Activated T-cell treated with anti-CD3 and anti-CD28 coated beads, Interleukin-2, amount 50 U/mL, for 72 hours (primary cell): ENCODE measurements at regions not wholly inside any gene's neighbourhood (a gene's known extent, or its start where the extent isn't known, plus 50 kb on each side); places are given as distances from the start of the nearest gene placed in this dataset.

Experiments
- ATAC-seq, 2 donors: fragments of 150-1000 bp; cut with Tn5 transposase; replicated peaks in 1 of 2; 2 replicates each; pipeline ENCODE4 v1.10.0; 2021; ENCODE audit warnings: moderate library complexity in 2 of 2, mild to moderate bottlenecking in 1 of 2
- DNase-seq, 2 donors: peaks; one replicate each; pipeline ENCODE4 v3.0.0; 2021 to 2022; ENCODE audit warnings: mixed read lengths in 1 of 2
- H3K27ac Mint-ChIP-seq: one replicate; pipeline ENCODE4 v1.8.0; 2022; ENCODE audit warnings: mild to moderate bottlenecking, moderate library complexity, mixed read lengths
- H3K27me3 Mint-ChIP-seq: one replicate; pipeline ENCODE4 v1.8.0; 2022; ENCODE audit warnings: low read depth, mixed read lengths
- H3K36me3 Mint-ChIP-seq, 2 donors: one replicate each; pipeline ENCODE4 v1.8.0; 2022; ENCODE audit warnings: mixed read lengths in 2 of 2, mild to moderate bottlenecking in 1 of 2; ENCODE audit not compliant: insufficient read depth in 2 of 2
- H3K4me1 Mint-ChIP-seq: one replicate; pipeline ENCODE4 v1.8.0; 2022; ENCODE audit warnings: low read depth, mixed read lengths
- H3K4me3 Mint-ChIP-seq, 2 donors: one replicate each; pipeline ENCODE4 v1.8.0; 2022; ENCODE audit warnings: mild to moderate bottlenecking in 2 of 2, mixed read lengths in 2 of 2, moderate library complexity in 2 of 2
- H3K9me3 Mint-ChIP-seq, 2 donors: one replicate each; pipeline ENCODE4 v1.8.0; 2022; ENCODE audit warnings: mixed read lengths in 2 of 2

DNA sequence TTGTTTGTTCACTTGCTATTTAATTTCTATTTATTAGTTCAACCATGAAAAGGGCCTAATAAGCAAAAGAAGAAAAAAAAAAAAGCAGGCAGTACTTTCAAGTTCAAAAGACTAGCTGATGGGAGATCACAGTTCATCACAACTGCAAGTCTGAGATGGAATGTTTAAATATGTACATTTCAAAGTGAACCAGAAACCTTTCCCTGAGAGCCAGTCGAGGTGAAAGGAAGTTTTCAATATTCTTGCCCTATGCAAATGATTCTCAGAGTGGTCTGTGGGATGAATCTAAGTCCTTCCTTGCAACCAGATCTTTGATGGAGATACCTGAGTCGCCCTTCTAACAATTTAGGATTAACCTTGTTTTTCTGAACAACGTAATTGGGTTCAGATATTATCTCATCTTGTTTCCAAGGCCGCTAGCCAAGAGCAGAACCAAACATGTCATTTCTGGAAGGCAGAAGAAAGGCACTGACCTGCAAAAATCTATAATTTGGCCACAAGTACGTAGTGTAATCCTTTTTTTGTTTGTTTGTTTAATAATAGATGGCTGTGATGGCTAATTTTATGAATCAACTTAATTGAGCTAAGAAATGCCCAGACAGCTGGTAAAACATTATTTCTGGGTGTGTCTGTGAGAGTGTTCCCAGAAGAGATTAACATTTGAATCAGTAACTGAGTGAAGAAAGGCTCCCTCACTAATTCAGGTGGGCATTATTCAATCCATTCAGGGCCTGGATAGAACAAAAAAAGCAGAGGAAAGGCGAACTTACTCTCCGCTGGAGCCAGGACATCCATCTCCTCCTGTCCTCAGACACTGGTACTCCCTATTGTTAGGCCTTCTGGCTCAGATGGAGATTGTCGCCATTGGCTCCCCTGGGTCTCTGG lies 171.1 kb upstream of the TMPO start:
- Mint-ChIP-seq H3K4me3 (no peak overlapping the region), H3K36me3 (no peaks in the 10 kb centered on the region)

DNA sequence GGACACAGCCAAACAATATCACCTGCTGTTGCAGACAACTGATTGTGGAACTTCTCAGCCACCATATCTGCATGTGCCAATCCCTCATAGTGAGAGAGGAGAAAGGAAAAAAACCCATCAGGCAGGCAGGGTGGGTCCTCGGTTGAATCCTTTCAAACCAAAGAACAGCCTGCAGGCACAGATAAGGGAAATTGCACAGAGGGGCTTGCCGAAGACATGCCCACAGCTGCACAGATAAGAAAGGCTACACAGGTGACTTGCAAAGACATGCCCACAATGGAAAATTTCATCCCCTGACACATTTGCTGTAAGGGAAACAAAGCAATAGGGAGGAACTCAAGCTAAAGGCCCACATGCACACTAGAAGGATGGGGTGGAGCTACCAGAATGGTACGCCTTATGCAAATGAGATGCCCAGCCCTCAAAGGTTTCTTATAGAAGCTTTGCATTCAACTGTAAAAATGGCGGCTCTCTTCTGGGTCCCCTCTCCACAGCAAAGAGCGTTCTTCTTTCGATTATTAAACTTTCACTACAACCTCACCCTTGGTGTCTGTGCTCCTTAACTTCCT lies 170.0 kb upstream of the TMPO start:
- no peak overlapping the region for H3K4me3 Mint-ChIP-seq
- H3K27ac Mint-ChIP-seq: no peak overlapping the region
- no peaks in the 10 kb centered on the region for H3K9me3 Mint-ChIP-seq
- H3K27me3 Mint-ChIP-seq: peaks cover 23% of the 10 kb centered on the region
- H3K36me3 Mint-ChIP-seq: no peaks in the 10 kb centered on the region
- DNase-seq: no peak
- ATAC-seq: no peak
- no peaks in the 10 kb centered on the region for H3K4me1 Mint-ChIP-seq

More for the DNA sequence above, 171.1 kb upstream of the TMPO start:
- Mint-ChIP-seq H3K9me3 (no peaks in the 10 kb centered on the region), H3K4me1 (no peaks in the 10 kb centered on the region), H3K27me3 (peaks cover 23% of the 10 kb centered on the region), H3K27ac (no peak overlapping the region)
- no peak for DNase-seq
- no peak for ATAC-seq

DNA sequence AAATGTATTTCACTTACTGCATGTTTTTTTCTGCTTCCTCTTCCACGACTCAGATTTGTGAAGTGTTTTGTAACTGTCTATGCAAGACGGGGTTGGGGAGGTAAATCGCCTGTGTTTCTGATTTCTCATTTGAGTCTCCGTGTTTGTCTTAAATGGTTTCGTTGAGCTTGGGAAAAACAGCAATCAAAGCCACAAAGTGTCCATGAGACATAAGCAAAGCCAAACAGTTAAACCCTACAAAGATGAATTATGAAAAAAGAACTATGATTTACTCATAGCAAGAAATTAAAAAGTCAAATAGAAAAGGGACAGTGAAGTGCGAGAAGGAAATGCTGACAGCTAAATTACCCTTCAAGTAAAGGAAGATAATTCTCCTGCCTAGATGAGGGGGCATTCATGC lies 164.3 kb upstream of the TMPO start:
- Mint-ChIP-seq H3K27ac (no peak overlapping the region), H3K4me1 (peaks cover 5% of the 10 kb centered on the region), H3K27me3 (peaks cover 5% of the 10 kb centered on the region), H3K9me3 (no peaks in the 10 kb centered on the region), H3K4me3 (peak overlapping the region in 1 of 2 donors; percentile 6), H3K36me3 (no peaks in the 10 kb centered on the region)
- ATAC-seq: peak in 1 of 2 donors; percentile 25
- no peak for DNase-seq

DNA sequence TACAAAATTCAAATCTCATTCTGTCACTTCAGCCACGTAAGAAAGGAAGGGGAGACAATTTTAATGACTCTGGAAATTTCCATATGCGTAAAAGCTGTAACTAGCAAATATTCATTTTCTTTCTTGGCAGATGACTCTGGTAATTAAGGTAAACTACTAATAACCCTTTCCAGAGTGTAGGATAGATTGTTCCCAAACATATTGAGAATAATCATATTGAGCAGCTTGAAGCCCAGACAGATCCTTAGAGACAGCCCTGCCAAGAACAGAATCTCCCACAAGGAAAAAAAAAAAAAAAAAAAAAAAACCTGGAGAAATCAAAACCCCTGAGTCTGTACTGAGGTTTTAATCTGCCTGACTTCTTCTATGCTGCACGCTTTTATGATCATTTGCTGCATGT lies 163.6 kb upstream of the TMPO start:
- Mint-ChIP-seq H3K4me3 (no peak overlapping the region), H3K27me3 (peaks cover 5% of the 10 kb centered on the region), H3K36me3 (no peaks in the 10 kb centered on the region), H3K4me1 (peaks cover 5% of the 10 kb centered on the region), H3K9me3 (no peaks in the 10 kb centered on the region), H3K27ac (no peak overlapping the region)
- no peak for DNase-seq
- no peak for ATAC-seq

DNA sequence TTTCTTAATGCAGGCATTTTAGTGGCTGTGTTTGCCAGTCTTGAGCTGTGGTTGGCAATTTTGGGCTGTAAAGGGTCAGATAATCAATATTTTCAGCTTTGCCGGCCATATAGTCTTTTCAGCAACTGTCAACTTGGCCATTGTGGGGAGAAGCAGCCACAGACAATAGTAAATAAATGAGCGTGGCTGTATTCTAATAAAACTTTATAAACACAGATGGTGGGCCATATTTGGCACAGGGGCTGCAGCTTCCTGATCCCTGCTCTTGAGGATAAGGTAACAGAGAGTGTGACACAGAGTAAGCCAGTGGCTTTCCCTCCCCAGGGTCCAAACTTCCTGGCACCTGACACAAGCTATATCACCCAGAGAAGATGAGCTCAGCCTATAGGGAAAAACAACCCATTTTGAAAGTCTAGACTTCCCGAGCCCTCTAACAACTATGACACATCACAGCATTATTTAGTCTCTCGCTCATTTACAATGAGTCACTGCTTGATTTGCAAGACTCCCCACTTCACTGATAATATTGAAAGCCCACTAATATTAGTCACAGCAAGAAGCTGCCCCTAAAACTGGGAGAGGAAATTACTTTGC lies 163.1 kb upstream of the TMPO start:
- peak; percentile 56 to 85 for ATAC-seq
- H3K4me3 Mint-ChIP-seq: peak overlapping the region in 1 of 2 donors; percentile 30

DNA sequence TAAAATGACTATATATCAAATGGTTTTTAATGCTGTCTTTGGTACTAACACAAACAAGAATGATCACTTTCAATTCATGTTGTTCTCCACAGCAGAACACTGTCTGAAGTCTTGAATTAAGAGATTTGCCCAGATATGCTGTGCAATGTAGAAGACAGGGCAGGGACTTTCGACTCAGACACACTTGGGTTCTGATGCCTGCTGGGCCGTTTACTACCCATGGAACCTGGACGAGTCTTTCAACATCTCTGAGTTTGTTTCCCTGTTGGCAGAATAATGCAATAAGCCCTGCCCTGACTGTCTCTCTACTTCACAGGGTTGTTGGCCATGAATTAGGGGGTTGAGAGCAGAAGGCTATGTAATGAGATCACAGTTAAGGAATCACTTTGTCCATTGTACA lies 162.6 kb upstream of the TMPO start:
- Mint-ChIP-seq H3K9me3 (no peaks in the 10 kb centered on the region), H3K4me3 (peak overlapping the region in 1 of 2 donors; percentile 30), H3K36me3 (no peaks in the 10 kb centered on the region), H3K27ac (peak overlapping the region; percentile 30), H3K4me1 (peaks cover 5% of the 10 kb centered on the region), H3K27me3 (peaks cover 5% of the 10 kb centered on the region)
- DNase-seq (no peak), ATAC-seq (peak in 1 of 2 donors; percentile 63)

More for the DNA sequence above, 163.1 kb upstream of the TMPO start:
- H3K4me1 Mint-ChIP-seq: peaks cover 5% of the 10 kb centered on the region
- no peaks in the 10 kb centered on the region for H3K36me3 Mint-ChIP-seq
- DNase-seq: no peak
- no peaks in the 10 kb centered on the region for H3K9me3 Mint-ChIP-seq
- H3K27ac Mint-ChIP-seq: peak overlapping the region; percentile 30
- peaks cover 5% of the 10 kb centered on the region for H3K27me3 Mint-ChIP-seq

DNA sequence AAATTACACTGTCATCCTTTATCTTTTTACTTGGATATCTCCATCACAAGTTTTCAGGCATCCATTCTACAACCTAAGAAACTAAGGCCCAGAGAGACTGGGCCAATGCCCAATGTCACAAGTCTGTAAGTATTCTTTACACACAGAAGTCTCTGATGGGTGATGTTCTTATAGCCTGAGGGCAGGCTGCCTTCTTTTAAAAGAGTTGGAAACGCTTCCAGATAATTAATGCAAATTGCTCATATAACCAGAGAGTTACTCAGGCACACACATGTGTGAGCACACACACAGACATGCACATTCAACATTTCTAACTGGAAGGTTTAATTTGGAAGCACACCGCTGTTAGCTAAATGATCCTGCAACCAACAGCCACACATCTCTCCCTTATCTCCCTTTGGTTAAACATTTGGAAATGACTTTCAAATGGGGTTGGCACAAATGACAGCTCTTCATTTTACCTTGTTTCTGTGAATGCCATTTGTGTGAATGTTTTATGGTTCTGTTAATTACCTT lies 160.8 kb upstream of the TMPO start:
- DNase-seq: no peak
- Mint-ChIP-seq H3K4me3 (no peak overlapping the region), H3K4me1 (peaks cover 5% of the 10 kb centered on the region), H3K27ac (no peak overlapping the region), H3K9me3 (no peaks in the 10 kb centered on the region), H3K36me3 (no peaks in the 10 kb centered on the region), H3K27me3 (peaks cover 12% of the 10 kb centered on the region)
- ATAC-seq: no peak

DNA sequence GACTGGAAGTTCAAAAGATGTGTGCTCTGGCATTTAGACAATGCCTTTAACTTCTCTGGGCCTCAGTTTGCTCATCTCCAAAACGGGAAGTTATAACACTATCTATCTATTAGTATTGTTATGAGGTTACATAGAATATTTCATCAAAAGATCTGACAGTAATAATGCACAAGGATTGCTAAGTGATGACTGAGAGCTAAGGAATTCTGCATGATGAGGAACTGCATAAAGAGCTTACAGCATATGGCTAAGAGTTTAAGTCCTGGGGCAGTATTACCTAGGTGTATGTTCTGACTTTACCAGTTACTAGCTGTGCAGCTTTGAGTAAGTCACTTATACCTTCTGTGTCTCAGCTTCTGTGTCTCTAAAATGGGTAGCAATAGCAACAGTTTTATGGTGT lies 160.1 kb upstream of the TMPO start:
- ATAC-seq (no peak), DNase-seq (no peak)
- no peak overlapping the region for H3K4me3 Mint-ChIP-seq
- H3K9me3 Mint-ChIP-seq: no peaks in the 10 kb centered on the region
- no peak overlapping the region for H3K27ac Mint-ChIP-seq
- H3K27me3 Mint-ChIP-seq: peaks cover 12% of the 10 kb centered on the region
- no peaks in the 10 kb centered on the region for H3K36me3 Mint-ChIP-seq
- peaks cover 5% of the 10 kb centered on the region for H3K4me1 Mint-ChIP-seq

DNA sequence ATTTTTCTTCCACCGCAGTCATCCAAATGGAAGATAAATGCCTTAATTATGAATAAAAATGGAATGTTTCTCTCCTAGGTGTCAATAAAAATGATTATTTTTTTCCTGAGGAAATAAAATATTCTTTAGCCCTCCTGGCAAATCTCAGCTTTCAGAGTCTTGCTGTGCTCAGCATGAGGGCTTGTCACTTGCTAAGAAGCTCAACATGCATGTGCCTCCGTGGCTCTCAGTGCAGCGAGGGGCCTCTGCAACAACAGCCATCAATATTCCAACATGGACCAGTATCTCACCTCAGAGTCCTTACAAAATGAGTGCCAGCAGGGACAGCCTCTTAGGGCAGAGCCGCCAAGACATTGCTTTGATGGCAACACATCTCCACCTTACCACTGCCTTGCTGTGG lies 159.5 kb upstream of the TMPO start:
- H3K4me3 Mint-ChIP-seq: no peak overlapping the region
- no peaks in the 10 kb centered on the region for H3K36me3 Mint-ChIP-seq
- H3K9me3 Mint-ChIP-seq: no peaks in the 10 kb centered on the region
- peaks cover 10% of the 10 kb centered on the region for H3K27me3 Mint-ChIP-seq
- H3K4me1 Mint-ChIP-seq: peaks cover 4% of the 10 kb centered on the region
- ATAC-seq (no peak), DNase-seq (no peak)
- no peak overlapping the region for H3K27ac Mint-ChIP-seq

DNA sequence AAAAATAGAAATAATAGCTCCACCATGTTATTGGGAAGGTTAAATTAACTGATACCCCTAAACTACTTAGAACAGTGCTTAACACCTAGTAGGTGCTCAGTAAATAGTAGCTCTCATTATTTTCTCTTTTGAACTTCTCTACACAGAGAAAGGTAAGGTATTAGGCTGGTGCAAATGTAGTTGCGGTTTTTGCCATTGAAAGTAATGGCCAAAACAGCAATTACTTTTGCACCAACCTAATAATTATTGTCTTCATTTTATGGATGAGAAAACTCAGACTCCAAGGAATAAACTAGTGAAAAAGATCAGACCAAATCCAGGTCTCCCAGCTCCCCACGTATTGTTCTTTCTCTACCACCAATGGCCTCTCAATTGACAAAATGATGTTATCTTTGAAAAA lies 157.2 kb upstream of the TMPO start:
- Mint-ChIP-seq H3K36me3 (no peaks in the 10 kb centered on the region), H3K4me3 (no peak overlapping the region), H3K9me3 (no peaks in the 10 kb centered on the region), H3K4me1 (no peaks in the 10 kb centered on the region), H3K27me3 (peaks cover 13% of the 10 kb centered on the region), H3K27ac (no peak overlapping the region)
- no peak for ATAC-seq
- no peak for DNase-seq

DNA sequence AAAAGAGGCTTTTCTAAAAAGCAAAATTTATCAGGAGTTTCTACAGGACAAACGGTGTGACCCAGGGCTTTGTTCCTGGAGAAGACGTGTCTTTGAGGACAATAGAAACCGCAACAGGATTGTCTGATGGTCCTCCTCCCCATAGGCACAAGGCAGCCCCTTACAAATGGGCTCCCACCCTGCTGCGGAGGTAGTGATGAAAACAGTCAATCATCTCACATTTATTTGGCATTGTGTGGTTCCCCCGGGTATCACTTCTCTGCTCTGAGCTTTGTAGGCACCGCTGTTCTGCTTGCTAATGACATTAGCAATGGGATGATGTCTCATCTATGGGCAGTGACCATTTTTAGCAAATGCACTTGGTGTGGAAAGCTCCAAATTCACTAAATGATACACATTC lies 155.5 kb upstream of the TMPO start:
- no peak overlapping the region for H3K27ac Mint-ChIP-seq
- no peak for ATAC-seq

DNA sequence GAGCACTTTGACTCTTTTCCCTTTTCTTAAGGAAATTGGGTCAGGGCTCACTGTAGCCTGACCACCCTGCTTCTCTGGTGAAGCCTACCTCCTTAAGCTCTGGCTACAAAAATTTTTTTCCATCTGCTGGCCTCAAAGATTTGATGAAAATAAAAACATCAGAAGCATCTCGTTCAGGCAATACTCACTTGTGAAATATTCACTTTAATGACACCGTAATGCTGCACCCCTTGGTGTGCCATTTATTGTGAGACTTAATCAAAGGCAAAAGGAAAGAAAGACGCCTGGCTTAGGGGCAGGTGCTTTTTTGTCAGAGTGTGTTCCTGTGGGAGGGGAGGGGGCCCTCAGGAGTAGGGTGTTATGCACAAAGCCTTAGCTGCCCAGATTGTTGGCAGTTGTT lies 155.0 kb upstream of the TMPO start:
- Mint-ChIP-seq H3K4me3 (no peak overlapping the region), H3K4me1 (no peaks in the 10 kb centered on the region), H3K27me3 (peaks cover 22% of the 10 kb centered on the region), H3K27ac (no peak overlapping the region), H3K9me3 (no peaks in the 10 kb centered on the region), H3K36me3 (no peaks in the 10 kb centered on the region)
- ATAC-seq (no peak), DNase-seq (no peak)

More for the DNA sequence above, 155.5 kb upstream of the TMPO start:
- Mint-ChIP-seq H3K4me1 (no peaks in the 10 kb centered on the region), H3K9me3 (no peaks in the 10 kb centered on the region), H3K4me3 (no peak overlapping the region), H3K36me3 (no peaks in the 10 kb centered on the region), H3K27me3 (peaks cover 22% of the 10 kb centered on the region)
- no peak for DNase-seq

DNA sequence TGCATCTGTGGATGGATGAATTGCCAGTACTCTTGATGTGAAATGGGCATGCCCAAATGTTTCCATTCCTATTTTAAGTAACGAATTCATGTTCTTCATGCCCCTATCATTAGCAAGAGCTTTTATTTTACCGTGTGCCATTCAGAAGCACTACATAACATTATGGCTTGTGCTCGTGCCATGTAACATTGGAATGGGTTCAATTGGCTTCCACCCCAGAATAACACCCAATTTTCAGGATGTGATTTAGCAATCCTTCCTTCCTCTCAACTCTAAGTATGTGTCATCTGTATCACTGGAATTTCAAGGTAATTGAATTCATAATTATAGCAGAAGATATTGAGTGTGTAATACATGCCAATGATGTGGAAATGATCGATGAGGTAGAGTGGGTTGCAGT lies 145.8 kb upstream of the TMPO start:
- H3K27ac Mint-ChIP-seq: no peak overlapping the region
- ATAC-seq (no peak), DNase-seq (no peak)
- H3K36me3 Mint-ChIP-seq: no peaks in the 10 kb centered on the region
- no peak overlapping the region for H3K4me3 Mint-ChIP-seq
- no peaks in the 10 kb centered on the region for H3K9me3 Mint-ChIP-seq
- H3K4me1 Mint-ChIP-seq: peaks cover 8% of the 10 kb centered on the region
- H3K27me3 Mint-ChIP-seq: peaks cover 21% of the 10 kb centered on the region
